Body of pancreas (tissue), 4 donors: ENCODE measurements at regions not wholly inside any gene's neighbourhood (a gene's known extent, or its start where the extent isn't known, plus 50 kb on each side); places are given as distances from the start of the nearest gene placed in this dataset.

ENCODE experiments used
- ATAC-seq: fragments of 150-250 bp; one replicate; pipeline ENCODE4 v1.9.1; 2016
- DNase-seq, 4 donors: peaks; one replicate each; pipeline ENCODE4 v3.0.0-alpha.2; 2019
- H3K27ac ChIP-seq, 4 donors: fragments of 200-600 bp; sonication (generic); 1 replicate in 3 of 4; 2 replicates in 1 of 4; pipeline versions ENCODE4 v1.5.1 to v1.6.1; 2016 to 2019; ENCODE audit warnings: mild to moderate bottlenecking in 1 of 4, mixed read lengths in 1 of 4, moderate library complexity in 1 of 4
- H3K27me3 ChIP-seq, 2 donors: fragments of 200-600 bp; sonication (generic); one replicate each; pipeline ENCODE4 v1.6.0; 2016; ENCODE audit warnings: mild to moderate bottlenecking in 1 of 2
- H3K36me3 ChIP-seq, 2 donors: fragments of 200-600 bp; sonication (generic); replicated peaks in 1 of 2; 2 replicates each; pipeline ENCODE4 v1.5.1; 2016; ENCODE audit warnings: low read depth in 2 of 2; ENCODE audit not compliant: insufficient read depth in 1 of 2
- H3K4me1 ChIP-seq: fragments of 200-600 bp; sonication (generic); one replicate; pipeline ENCODE4 v1.6.0; 2016
- H3K4me3 ChIP-seq, 2 donors: fragments of 200-600 bp; sonication (generic); 1 replicate in 1 of 2; 2 replicates in 1 of 2; pipeline ENCODE4 v1.5.1; 2016 to 2019
- H3K9me3 ChIP-seq, 3 donors: fragments of 200-600 bp; sonication (generic); 1 replicate in 2 of 3; 2 replicates in 1 of 3; pipeline ENCODE4 v1.5.1; 2016
- POLR2A ChIP-seq, 3 donors: fragments of 450-650 bp; IDR thresholded peaks; one replicate each; pipeline ENCODE4 v1.6.1; 2016; ENCODE audit warnings: antibody characterized with exemption in 3 of 3, mild to moderate bottlenecking in 2 of 3
- WGBS, 2 donors: methylation state at CpG; one replicate each; pipeline ENCODE4 v1.1.5; 2017; 5-methylcytosine and 5-hydroxymethylcytosine counted together
- intact Hi-C: fragments of 100-400 bp; cut with DNase I; formaldehyde crosslinking; loops from one replicate; pipeline ENCODE4 v1.15.1; 2023
- TF ChIP-seq, protein P1 (sequence below), 7 experiments: fragments of 450-650 bp in 4 of 7; fragments of 200-600 bp in 3 of 7; sonication (generic) in 3 of 7; IDR thresholded peaks; one replicate each; pipeline ENCODE4 v1.5.1; 2016 to 2019; ENCODE audit warnings: antibody characterized with exemption in 7 of 7

DNA sequence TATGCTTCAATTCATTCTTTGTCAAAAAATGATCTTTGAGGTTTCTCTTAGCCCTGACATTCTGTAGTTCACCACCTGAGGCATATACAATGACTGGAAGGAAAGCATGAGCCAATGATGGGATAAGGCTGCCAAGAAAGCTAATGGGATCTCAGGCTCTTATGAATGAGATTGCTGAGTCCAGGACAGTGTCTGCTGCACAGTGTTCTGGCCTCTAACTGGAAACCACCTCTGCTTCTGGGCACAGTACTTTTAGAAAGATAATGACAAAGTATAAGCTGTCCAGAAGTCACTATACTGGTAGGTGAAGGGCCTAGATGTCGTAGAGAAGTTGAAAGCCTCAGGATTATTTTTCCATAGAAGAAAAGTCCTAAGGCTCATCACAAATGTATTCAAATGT lies 69.1 kb upstream of the PAPPA start:
- H3K27ac ChIP-seq = no peak overlapping the region
- no peaks in the 10 kb centered on the region for H3K4me1 ChIP-seq
- no peaks in the 10 kb centered on the region for H3K9me3 ChIP-seq
- WGBS, 2 donors = 46 to 56% methylated on average over 1 of the region's 1 CpG
- H3K27me3 ChIP-seq = no peaks in the 10 kb centered on the region
- ATAC-seq (no peak), DNase-seq (no peak)
- intact Hi-C loops = no loop called here
- TF ChIP-seq, protein P1, sequence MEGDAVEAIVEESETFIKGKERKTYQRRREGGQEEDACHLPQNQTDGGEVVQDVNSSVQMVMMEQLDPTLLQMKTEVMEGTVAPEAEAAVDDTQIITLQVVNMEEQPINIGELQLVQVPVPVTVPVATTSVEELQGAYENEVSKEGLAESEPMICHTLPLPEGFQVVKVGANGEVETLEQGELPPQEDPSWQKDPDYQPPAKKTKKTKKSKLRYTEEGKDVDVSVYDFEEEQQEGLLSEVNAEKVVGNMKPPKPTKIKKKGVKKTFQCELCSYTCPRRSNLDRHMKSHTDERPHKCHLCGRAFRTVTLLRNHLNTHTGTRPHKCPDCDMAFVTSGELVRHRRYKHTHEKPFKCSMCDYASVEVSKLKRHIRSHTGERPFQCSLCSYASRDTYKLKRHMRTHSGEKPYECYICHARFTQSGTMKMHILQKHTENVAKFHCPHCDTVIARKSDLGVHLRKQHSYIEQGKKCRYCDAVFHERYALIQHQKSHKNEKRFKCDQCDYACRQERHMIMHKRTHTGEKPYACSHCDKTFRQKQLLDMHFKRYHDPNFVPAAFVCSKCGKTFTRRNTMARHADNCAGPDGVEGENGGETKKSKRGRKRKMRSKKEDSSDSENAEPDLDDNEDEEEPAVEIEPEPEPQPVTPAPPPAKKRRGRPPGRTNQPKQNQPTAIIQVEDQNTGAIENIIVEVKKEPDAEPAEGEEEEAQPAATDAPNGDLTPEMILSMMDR (IDR thresholded peaks at IDR 0.05) = no peak
- TF ChIP-seq POLR2A (IDR thresholded peaks at IDR 0.05) = no peak
- no peak overlapping the region for H3K4me3 ChIP-seq
- no peaks in the 10 kb centered on the region for H3K36me3 ChIP-seq

DNA sequence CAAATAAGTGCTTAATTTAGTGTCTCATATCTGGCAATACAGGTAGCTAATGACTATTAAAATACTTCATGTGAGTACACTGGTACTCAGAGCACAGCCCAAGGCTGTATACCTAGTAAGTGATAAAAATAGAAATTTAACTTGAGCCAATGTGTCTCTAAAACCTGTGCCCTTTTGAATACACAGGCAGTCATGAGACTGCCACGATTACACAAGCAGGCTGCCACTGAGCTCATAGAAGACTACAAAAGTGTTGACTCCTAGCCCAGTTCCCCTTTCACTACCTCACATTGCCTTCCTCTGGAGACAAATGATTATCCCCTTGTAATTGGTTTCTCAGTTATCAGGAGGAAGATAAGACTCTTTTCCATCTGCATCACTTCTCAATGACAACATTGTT lies 66.3 kb upstream of the PAPPA start:
- no peaks in the 10 kb centered on the region for H3K9me3 ChIP-seq
- H3K27me3 ChIP-seq = no peaks in the 10 kb centered on the region
- no peaks in the 10 kb centered on the region for H3K4me1 ChIP-seq
- TF ChIP-seq, protein P1 (IDR thresholded peaks at IDR 0.05) = no peak
- 10 to 11% methylated on average over 1 of the region's 1 CpG for WGBS, 2 donors
- H3K4me3 ChIP-seq = no peak overlapping the region
- no peaks in the 10 kb centered on the region for H3K36me3 ChIP-seq
- DNase-seq = peak in 3 of 4 donors; percentile 5 to 24 (median 19)
- intact Hi-C loops = no loop called here
- no peak overlapping the region for H3K27ac ChIP-seq
- no peak for ATAC-seq

DNA sequence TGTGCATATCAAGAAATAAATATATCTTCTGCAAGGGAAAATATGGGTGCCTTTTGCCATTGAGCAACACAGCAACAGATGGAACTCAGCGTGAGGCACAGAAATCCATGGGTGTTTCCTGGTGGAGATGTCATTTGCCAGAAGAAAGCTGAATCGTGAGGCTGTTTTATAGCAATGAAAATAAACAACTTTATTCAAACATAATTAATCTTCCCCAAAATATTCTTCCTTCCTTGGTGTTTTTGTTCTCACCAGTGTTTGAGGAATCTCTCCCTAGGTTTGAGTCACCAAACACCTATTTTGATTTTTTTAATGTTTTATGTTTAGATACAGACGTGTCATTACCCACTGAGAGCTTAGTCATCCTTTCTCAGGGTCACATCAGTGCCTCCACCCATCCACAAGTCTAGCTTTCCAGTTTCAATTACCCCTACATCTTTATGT lies 65.8 kb upstream of the PAPPA start:
- TF ChIP-seq POLR2A (IDR thresholded peaks at IDR 0.05) = no peak
- TF ChIP-seq, protein P1 (IDR thresholded peaks at IDR 0.05) = no peak
- ATAC-seq (no peak), DNase-seq (no peak)
- H3K27me3 ChIP-seq = no peaks in the 10 kb centered on the region
- H3K36me3 ChIP-seq = no peaks in the 10 kb centered on the region
- H3K4me1 ChIP-seq = no peaks in the 10 kb centered on the region
- H3K9me3 ChIP-seq = no peaks in the 10 kb centered on the region
- H3K27ac ChIP-seq = no peak overlapping the region
- intact Hi-C loops = no loop called here
- H3K4me3 ChIP-seq = no peak overlapping the region
- 38 to 44% methylated on average over 3 of the region's 3 CpGs for WGBS, 2 donors

DNA sequence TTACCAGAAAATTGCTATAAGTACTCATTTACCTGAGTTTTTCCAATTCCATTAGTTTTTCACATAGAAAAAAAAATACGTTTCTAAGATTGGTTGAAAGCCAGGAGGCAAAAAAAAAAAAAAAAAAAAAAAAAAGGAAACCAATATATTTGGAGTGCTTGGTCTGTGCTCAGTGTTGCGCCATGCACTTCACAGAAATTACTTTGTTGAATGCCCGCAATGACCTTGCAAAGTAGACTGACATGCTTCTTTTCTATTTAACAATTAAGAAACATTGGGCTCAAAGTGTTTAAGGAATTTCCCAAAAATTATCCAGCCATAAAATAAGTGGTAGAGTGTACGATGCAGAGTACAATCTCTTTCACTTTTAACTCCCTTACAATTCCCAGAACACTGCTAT lies 65.2 kb upstream of the PAPPA start:
- Histone ChIP-seq H3K36me3 (no peaks in the 10 kb centered on the region), H3K4me3 (no peak overlapping the region), H3K9me3 (no peaks in the 10 kb centered on the region), H3K27me3 (no peaks in the 10 kb centered on the region), H3K27ac (no peak overlapping the region), H3K4me1 (no peaks in the 10 kb centered on the region)
- no peak for ATAC-seq
- intact Hi-C loops = no loop called here
- whole genome bisulfite sequencing, 2 donors = 70 to 72% methylated on average over 4 of the region's 4 CpGs
- TF ChIP-seq, protein P1 (IDR thresholded peaks at IDR 0.05) = no peak
- no peak for TF ChIP-seq POLR2A (IDR thresholded peaks at IDR 0.05)
- DNase-seq = no peak

DNA sequence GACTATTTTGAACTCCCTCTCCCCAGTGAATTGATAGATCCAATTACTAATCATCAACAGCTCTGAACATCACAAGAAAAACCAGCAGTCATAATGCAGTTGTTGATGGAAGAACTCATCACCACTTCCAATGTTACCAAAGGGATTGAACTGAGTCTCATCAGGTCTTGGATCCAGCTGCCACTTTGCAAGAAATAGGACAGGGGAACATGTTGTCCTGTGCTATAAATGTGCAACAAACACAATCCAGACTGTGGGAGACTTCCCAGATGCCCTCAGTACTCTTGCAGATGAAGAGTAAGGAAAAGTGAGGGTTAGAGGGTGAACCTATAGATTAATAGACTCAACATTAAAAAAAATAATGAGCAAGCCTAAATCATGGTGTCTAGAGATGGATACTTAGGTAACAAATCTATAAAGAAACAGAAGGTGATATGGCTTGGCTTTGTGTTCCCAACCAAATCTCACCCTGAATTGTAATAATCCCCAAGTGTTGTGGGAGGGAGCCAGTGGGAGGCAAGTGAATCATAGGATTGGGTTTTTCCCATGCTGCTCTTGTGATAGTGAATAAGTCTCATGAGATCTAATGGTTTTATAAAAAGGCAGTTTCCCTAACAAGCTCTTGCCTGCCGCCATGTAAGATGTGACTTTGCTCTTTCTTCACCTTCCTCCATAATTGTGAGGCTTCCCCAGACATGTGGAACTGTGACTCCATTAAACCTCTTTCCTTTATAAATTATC lies 63.4 kb upstream of the PAPPA start:
- DNase-seq (no peak), ATAC-seq (no peak)
- Histone ChIP-seq H3K36me3 (no peaks in the 10 kb centered on the region), H3K4me1 (no peaks in the 10 kb centered on the region), H3K27me3 (no peaks in the 10 kb centered on the region), H3K9me3 (no peaks in the 10 kb centered on the region), H3K4me3 (no peak overlapping the region), H3K27ac (no peak overlapping the region)
- WGBS, 2 donors = 74 to 83% methylated on average over 1 of the region's 1 CpG
- intact Hi-C loops = no loop called here
- no peak for TF ChIP-seq POLR2A (IDR thresholded peaks at IDR 0.05)
- TF ChIP-seq, protein P1 (IDR thresholded peaks at IDR 0.05) = no peak
